GM19397 (cell line): ENCODE measurements at regions not wholly inside any gene's neighbourhood (a gene's known extent, or its start where the extent isn't known, plus 50 kb on each side); places are given as distances from the start of the nearest gene placed in this dataset.
"Not testable (repeated sequence)": the region's sequence is repeated elsewhere in the genome, so short reads cannot be mapped to it uniquely, and the experiment has no call there.

Experiments used
- ATAC-seq: cut with Tn5 transposase; IDR thresholded peaks from one replicate; pipeline ENCODE4 v1.9.1; 2021; ENCODE audit warnings: mild to moderate bottlenecking, moderate library complexity; ENCODE audit not compliant: unreplicated experiment

DNA sequence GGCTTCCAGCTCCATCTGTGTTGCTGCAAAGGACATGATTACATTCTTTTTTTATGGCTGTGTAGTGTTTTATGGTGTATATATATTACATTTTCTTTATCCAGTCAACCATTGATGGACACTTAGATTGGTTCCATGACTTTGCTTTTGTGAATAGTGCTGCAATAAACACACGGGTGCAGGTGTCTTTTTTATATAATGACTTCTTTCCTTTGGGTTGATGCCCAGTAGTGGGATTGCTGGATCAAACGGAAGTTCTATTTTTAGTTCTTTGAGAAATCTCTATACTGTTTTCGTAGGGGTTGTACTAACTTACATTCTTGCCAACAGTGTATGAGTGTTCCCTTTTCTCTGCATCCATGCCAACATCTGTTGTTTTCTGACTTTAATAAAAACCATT lies 189.7 kb downstream of the ACTR3B start:
- no peak for ATAC-seq

DNA sequence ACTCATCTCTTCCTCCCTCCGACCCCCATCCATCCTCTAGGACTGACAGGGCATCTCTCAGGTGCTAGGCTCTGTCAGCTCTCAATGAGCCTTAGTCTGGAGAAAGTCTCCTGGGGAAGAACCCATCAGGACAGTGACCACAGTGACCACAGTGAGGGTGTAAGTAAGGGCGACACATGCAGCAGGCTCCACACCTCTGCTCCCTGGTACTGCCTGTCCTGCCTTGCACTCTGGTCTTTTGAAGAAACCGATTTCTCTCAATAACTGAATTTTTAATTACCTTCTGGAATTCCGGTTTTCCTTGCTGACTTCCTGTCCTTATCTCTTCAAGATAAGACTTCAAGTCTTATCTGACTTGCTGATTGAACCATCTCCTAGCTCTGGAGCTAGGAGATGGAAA lies 190.2 kb downstream of the ACTR3B start:
- ATAC-seq: no peak

DNA sequence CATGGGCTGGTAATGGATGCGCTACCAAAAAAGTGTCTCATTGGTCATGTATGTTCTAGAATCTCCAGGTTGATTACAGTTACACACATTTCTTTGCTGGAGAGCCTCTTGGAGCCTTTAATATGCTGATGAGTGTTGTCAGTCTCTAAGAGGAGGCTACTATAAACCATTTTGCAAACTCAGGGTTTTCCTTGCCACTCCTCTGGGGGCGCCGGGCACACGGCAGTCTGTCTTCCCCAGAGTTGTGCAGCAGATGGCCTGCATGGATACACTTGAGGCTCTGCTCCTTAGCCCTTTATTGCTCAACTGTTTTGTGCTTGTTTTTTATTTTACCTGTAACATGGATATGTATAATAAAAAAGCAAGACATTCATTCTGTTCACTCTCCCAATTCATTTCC lies 196.5 kb downstream of the ACTR3B start:
- ATAC-seq: no peak

DNA sequence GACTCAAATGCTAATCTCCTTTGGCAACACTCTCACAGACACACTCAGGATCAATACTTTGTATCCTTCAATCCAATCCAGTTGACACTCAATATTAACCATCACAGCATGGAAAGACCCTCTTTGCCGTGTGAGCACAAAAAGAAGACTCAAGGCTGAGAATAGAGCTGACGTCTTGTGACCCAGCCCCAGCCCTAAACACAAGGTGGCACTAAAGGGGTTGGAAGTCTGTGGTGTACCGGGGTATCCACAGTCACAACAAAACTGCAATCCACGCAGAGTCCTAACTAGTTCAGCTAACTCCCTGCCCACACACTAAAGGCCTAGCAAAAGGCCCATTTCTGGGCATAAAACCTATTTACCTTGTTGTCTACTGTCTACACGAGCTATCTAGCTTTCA lies 200.1 kb downstream of the ACTR3B start:
- ATAC-seq: no peak

DNA sequence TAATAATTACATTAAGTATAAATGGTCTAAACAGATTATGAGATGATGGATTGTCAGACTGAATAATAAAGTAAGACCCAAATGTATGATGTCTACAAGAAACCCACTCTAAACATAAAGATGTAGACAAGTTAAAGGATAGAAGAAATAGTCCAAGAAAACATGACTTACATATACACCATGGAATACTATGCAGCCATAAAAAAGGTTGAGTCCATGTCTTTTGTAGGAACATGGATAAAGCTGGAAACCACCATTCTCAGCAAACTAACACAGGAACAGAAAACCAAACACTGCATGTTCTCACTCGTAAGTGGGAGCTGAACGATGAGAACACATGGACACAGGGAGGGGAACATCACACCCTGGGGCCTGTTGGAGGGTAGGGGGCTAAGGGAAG lies 202.2 kb downstream of the ACTR3B start:
- not testable (repeated sequence) for ATAC-seq

DNA sequence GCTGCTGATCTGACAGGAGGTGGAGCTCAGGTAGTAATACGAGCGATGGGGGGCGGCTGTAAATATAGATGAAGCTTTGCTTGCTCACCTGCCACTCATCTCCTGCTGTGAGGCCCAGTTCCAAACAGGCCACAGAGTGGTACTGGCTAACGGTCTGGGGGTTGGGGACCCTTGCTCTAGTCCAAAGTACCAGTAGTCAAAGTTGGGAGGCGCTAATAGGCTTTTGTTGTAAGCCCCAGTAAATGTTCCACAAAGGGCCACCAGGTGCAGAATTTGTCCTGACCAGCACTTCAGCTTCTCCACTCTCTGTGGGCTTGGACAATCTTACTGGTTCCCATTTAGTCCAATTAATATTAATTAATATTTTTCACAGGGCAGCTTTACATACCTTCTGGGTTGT lies 206.6 kb downstream of the ACTR3B start:
- ATAC-seq: no peak

DNA sequence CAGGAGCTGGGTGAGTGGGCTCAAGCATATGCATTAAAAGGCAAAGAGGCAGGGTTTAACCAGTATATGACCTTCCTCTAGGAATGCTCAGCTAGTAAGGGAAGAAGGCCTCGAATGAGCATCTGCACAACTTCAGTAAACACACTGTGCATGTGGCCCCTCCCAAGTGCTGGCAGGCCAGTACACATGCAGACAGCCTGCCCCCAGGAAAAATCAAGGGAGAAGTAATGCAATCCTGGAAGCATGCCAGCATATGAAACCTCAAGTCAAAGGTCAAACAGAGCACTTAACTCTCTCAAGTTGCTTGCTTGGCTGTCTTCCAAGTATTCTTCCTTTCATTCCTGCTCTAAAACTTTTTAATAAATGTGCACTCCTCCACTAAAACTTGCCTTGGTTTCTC lies 208.4 kb downstream of the ACTR3B start:
- ATAC-seq: no peak

DNA sequence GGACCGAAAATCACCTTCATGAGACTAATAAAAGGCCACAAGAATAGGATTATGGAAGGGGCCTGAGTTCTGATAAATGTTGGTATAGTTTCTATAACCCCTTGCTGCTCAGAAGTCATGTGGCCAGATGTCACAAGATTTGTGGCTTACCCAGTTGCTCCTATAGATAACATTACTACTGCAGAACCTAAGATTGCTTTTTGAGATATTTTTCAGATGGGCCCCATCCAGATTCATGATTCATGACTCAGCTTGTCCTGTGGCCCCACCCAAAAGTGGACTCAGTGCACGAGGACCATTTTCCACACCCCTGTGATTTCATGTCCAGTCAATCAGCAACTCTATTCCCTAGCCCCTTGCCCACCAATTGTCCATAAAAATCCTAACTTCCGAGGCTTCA lies 209.0 kb downstream of the ACTR3B start:
- no peak for ATAC-seq

DNA sequence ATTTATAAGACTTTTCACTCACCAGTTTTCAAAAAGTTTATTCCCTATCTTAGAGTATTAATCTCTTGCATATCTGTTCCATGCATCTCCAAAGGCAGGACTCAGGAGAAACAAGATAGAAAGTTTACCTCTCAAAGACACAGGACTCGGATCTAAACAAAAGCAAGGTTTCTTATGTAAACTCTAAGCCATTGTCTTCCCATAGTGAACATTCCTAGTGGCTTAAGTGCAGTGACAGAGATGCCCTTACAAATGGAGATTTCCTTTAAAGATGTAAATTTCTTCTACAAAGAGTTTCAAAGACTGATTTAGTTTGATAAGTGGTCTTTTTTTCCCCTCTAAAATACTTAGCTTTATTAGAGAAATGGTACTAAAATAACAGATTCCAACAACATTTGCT lies 209.8 kb downstream of the ACTR3B start:
- ATAC-seq: no peak

DNA sequence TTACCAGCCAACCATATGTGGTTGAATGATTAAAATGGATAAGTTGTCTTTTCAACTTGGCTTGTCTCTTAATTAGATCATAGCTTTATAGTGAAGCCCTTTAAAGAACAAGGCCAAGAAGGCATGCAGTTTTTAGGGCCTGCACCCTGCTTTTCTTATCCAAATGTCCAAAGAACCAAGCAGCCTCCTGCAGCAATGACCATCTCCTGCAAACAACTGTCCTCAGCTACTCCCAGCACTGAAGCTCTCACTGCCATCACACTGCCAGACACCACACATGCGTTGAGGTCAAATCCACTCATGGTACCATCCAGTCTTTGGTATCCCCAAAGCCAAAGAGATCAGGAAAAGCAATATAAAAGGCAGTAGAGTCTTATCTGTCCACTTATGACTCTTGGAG lies 210.3 kb downstream of the ACTR3B start:
- ATAC-seq: no peak

DNA sequence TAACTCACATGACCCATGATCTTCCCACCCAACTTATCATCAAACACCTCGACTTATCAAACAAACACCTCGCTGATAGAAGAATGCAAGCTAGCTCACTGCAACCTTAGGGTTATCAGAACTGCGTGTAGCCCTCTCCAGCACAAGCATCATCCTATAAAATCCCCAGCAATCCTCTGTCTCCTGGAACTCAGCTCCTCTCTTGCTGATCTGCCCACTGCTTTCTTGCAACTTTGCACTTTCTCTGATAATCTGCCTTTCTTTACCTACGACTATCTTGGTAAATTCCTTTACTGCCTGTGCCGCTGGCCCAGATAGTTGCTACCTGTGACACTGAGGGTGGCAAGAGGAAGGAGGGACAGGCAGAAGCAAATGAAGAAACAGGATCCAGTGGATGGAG lies 210.9 kb downstream of the ACTR3B start:
- ATAC-seq: no peak

DNA sequence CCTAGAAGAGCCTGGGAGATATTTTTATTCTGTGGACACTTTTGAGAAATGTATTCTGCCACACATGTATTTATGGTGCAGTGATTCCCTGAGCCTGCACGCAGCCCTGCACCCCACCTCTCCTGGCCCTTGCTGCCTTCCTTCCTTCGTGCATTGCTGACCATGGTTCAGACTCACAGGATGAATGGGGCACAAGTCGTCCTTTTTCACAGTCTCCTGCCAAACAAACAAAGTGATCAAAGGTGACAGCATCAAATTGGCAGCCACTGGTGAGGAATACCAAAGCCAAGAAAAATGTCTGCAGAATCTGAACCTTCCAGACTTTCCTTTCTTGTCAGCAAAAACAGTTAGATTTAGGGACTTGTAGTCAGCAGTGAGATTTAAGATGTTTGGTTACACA lies 215.0 kb downstream of the ACTR3B start:
- ATAC-seq: no peak

DNA sequence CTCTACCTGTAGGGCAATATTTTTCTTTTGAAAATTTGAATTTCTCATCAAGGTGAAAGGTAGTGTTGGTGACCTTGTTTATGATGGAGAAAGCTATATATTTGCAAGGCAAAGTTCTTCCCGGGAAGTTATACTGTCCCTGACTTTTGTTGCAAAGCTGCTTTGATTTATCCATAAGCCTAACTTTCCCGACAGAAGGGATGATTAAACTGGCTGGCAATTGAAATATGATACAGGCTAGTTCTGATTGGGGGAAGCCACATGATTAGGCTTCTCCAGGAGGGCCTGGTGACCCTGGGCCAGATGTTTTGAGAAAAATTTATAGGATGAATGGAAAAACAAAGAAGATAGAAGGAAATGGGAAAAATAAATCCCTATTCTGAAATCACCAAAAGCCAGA lies 215.5 kb downstream of the ACTR3B start:
- ATAC-seq: no peak

DNA sequence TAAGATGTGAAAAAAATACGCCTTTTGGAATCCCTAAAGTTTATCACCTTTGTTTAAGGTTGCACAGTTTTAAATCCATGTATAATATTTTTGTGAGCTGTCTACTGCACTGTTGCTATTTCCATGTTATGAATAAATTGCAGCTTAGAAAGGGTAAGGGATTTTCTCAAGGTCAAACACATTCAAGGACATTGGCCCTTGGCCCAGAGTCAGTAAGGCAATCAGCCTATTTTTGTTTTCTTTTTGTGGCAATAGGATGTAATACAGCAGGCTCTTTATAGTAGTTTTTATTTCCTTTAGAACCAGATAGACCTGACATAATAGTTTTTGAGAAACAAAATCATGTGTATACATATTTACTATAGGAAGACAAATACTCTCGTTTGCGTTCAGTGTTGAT lies 219.8 kb downstream of the ACTR3B start:
- no peak for ATAC-seq

DNA sequence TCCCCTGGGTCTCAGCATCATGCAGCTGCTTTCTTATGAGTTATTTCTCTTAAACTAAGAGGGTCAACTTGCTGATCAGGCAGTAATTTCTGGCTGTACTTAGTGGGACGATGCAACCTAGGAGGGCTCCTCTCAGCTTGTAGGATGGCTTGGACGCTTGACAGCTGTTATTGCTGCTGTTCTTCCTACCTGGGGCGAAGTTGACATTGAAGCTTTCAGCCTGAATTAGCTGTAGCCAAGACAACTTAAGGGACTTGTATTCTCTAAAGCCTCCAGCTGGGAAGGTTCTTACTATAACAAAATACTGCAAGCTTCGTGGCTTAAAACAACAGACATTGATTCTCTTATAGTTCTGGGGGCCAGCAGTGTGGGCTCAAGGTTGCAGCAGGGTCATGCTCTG lies 224.9 kb downstream of the ACTR3B start:
- ATAC-seq: no peak

DNA sequence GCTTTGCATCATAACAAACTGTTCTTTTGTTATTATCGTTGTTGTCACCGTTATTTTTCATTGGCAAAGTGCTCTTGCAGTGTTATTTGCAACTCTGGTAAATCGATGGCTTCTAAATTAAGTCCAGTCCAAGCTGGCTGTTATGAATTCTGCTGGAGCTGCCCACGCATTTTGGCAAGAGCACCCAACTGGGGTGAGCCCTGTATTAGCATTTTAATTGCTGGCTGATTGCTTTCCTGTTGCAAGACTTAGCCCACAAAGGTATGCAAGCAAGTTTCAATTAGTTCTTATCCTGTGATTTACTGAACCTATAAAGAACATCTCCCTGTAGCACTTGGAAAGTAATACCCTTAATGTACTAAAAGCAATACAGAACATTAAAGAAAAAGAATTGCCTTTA lies 226.8 kb downstream of the ACTR3B start:
- no peak for ATAC-seq

DNA sequence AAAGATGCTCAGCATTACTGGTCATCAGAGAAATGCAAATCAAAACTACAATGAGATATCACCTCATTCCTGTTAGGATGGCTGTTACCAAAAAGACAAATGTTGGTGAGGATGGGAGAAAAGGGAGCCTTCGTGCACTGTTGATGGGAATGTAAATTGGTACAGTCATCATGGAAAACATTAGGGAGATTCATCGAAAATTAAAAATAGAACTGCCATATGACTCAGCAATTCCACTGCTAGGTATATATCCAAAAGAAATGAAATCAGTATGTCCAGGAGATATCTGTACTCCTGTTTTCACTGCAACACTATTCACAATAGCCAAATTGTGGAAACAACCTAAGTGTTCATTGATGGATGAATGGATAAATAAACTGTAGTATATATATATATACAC lies 228.1 kb downstream of the ACTR3B start:
- ATAC-seq: no peak

DNA sequence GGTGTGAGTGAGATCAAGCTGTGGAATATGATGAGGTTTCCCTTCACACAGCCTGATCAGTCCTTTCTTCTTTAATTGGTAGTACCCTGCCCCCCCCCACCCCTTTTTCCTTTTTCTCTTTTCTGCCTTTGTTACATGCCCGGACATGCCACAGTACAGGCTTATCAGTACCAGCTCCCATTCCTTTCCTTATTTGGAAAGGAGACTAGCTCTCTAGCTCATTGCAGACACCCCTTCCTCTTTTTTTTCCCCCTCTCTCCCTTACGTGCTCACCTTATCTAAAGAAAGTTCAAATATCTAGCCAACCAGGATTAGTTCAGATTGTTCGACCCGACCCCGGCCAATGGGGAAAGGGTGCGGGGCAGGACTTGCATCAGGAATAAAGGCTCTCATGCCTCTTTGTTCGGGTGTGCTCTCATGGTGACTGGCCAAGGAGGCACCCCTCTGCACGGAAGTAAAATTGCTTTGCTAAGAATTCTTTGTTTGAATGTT lies 230.4 kb downstream of the ACTR3B start:
- no peak for ATAC-seq

DNA sequence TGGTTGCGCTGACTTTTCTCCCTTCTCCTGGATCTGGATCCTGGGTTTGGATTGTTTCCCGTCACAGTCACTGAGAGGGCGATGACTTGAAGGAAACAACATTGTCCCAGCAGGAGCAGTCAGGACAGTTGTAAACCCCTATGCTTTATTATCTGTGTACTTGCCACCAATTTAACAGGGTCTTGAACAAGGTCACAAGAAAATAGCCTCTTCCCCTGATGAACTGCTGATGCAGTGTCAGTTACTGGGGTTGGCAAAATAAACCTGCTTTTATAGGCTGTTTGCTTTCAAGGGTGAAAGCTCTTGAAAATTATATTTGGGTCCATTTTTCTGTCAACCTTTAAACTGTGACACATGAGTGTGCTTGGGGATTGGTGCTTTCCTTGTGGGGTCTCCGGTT lies 238.9 kb downstream of the ACTR3B start:
- no peak for ATAC-seq

DNA sequence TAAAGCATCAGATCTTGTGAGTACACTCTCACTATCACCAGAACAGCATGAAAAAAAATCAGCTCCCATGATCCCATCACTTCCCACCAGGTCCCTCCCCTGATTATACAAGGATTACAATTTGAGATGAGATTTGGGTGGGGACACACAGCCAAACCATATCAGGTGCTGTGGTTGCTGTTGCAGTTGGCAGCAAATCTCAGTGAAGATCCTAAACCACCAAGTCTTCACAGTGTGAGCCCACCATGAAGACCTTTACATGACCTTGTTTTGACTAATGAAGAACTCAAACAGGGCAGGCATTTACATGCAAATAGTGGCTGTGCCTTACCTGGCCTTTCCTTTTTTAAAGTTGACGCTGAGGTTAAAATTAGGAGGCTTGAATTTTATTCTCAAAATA lies 242.6 kb downstream of the ACTR3B start:
- ATAC-seq: no peak

DNA sequence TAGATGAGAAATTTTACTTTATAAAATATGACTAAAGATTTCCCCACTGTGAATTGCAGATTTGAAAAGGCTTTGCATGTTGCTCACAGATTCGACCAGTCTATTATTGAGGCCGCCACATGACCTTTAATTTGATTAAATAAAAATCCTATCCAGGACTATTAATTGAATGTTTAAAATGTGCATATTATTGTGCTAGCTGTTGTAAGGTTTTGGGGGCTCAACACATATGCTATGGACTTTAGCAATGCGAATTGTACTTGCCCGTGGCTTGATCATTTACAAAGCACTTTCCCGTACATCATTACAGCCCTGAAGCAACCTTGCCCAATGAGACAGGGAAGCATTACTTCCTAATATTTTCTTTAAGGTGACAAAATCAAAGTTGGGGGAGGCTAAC lies 243.0 kb downstream of the ACTR3B start:
- no peak for ATAC-seq

DNA sequence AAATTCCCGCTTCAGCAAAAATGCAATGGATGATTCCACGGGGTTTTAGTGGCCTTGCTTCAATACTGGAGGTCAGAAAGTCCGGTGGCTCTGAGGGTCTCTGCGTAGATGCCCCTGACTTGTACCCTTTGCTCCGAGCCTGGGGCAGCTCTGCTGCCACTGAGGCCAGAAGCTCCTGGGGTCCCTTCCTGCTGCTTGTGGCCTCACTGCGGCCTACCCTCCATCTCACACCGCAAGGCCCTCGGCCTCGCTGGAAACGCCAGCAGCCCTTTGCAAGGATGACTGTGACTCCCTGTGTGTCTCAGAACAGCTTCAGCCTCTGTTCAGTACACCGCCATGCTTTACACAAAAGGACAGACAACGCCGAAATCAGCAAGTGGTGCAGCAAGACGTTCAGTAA lies 244.8 kb downstream of the ACTR3B start:
- ATAC-seq: no peak

DNA sequence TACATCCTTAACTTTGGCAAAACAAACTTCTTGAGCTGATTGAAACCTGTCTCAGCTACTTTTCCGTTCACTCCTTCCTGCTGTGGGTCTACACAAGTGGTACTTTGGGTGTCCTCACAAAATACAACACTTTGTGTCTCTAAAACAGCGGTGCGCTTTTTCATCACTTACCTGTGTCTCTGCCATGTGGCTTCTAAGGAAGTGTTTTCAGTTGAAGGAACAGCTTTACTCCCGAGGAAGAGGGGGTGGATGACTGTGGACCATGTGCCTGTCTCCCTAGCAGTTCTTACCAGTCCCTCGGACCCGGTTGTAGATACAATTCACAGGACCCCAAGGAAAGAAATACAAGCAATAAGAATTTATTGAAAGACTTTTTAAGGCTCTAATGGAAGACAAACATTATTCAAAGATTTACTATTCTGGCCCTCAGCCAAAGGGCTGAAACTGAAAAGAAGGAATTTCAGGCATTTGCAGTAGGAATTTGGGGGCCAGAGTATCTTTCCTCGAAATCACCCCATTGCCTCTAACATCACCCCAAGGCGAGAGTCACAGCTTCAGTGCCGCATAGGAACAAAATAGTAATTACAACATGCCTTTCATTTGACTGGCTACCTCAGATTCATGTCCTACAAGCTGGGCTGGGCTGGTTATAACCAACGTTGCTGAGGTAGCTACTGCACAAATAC lies 246.3 kb downstream of the ACTR3B start:
- no peak for ATAC-seq
